ENCODE measurements at regions not wholly inside any gene's neighbourhood (a gene's known extent, or its start where the extent isn't known, plus 50 kb on each side); places are given as distances from the start of the nearest gene placed in this dataset.

DNA sequence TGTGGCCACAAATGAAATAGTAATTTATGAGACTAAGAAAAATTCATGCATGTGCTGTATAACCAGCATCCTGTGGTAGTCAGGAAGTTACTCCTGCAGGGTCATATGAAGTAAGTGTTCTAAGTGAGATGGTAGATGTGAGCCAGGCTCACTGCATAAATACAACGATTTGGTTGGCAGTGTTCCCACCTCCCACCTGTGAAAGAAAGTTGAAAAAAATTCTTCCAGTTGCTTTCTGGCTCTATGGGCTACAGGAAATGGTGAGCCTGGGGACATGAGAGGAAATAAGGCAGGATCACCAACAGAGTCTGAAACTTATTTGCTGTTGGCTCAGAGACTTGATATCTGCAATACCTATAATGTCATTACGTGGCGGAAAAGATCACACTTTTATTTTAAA is 301.7 kb upstream of the SPRY2 start:
- H3K36me3 ChIP-seq (ENCODE audit: control insufficient read depth, insufficient read depth, low read length) = no peaks in the 10 kb centered on the region
- no peaks in the 10 kb centered on the region for H3K27me3 ChIP-seq (ENCODE audit: control insufficient read depth, insufficient read depth, low read length)
- no peak overlapping the region for H3K27ac ChIP-seq (ENCODE audit: low read depth, low read length)
- no peak overlapping the region for H3K4me3 ChIP-seq (ENCODE audit: low read depth, low read length)
- H3K9me3 ChIP-seq (ENCODE audit: control insufficient read depth, insufficient read depth, low read length) = no peaks in the 10 kb centered on the region
- H3K4me1 ChIP-seq (ENCODE audit: control insufficient read depth, insufficient read depth, low read length) = no peaks in the 10 kb centered on the region
- WGBS (ENCODE audit: insufficient coverage) = 29% methylated on average over 1 of the region's 3 CpGs
- DNase-seq (ENCODE audit: low read depth in 4 of 6, low spot score in 6 of 6) = no peak

- H3K4me1 ChIP-seq (ENCODE audit: control insufficient read depth, insufficient read depth, low read length) = no peaks in the 10 kb centered on the region
- no peak overlapping the region for H3K4me3 ChIP-seq (ENCODE audit: low read depth, low read length)
- peak overlapping the region; percentile 15 for H3K27ac ChIP-seq (ENCODE audit: low read depth, low read length)
- H3K36me3 ChIP-seq (ENCODE audit: control insufficient read depth, insufficient read depth, low read length) = no peaks in the 10 kb centered on the region
- WGBS (ENCODE audit: insufficient coverage) = no CpG with 5 or more reads among the region's 1 CpG
- peak in 4 of 6 donors; percentile 9 to 84 (median 26) for DNase-seq (ENCODE audit: low read depth in 4 of 6, low spot score in 6 of 6)
- H3K27me3 ChIP-seq (ENCODE audit: control insufficient read depth, insufficient read depth, low read length) = no peaks in the 10 kb centered on the region
- no peaks in the 10 kb centered on the region for H3K9me3 ChIP-seq (ENCODE audit: control insufficient read depth, insufficient read depth, low read length)
Measured at GRCh38 chr13:80633251-80633650, 292.3 kb upstream of the SPRY2 start.

GRCh38 chr13:80630685-80631121 is 289.8 kb upstream of the SPRY2 start:
- H3K4me3 ChIP-seq (ENCODE audit: low read depth, low read length) = no peak overlapping the region
- WGBS (ENCODE audit: insufficient coverage) = no CpG with 5 or more reads among the region's 3 CpGs
- peak in 1 of 6 donors; percentile 30 for DNase-seq (ENCODE audit: low read depth in 4 of 6, low spot score in 6 of 6)
- H3K27ac ChIP-seq (ENCODE audit: low read depth, low read length) = no peak overlapping the region
- H3K9me3 ChIP-seq (ENCODE audit: control insufficient read depth, insufficient read depth, low read length) = no peaks in the 10 kb centered on the region
- H3K4me1 ChIP-seq (ENCODE audit: control insufficient read depth, insufficient read depth, low read length) = no peaks in the 10 kb centered on the region
- no peaks in the 10 kb centered on the region for H3K36me3 ChIP-seq (ENCODE audit: control insufficient read depth, insufficient read depth, low read length)
- H3K27me3 ChIP-seq (ENCODE audit: control insufficient read depth, insufficient read depth, low read length) = no peaks in the 10 kb centered on the region

DNA sequence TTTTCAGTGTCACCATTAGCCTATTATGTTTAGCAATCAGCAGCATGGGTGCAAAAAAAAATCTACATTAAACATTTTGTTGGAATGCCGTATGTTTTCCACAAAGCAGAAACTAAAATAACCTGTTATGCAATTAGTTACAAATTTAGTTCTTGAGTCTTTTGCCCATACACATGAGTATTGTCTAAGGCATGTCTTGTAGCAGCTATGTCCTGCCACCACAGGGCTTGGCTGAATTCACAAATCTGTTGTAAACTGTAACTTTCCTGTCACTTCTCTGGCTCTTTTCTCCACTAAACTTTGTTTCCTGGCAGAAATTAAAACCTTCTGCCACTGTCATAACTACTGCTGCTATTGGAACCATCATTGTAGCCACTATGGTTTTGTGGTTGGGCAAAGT is 277.9 kb upstream of the SPRY2 start:
- DNase-seq (ENCODE audit: low read depth in 4 of 6, low spot score in 6 of 6) = peak in 1 of 6 donors; percentile 29
- H3K9me3 ChIP-seq (ENCODE audit: control insufficient read depth, insufficient read depth, low read length) = no peaks in the 10 kb centered on the region
- no peak overlapping the region for H3K4me3 ChIP-seq (ENCODE audit: low read depth, low read length)
- no peaks in the 10 kb centered on the region for H3K4me1 ChIP-seq (ENCODE audit: control insufficient read depth, insufficient read depth, low read length)
- H3K27me3 ChIP-seq (ENCODE audit: control insufficient read depth, insufficient read depth, low read length) = no peaks in the 10 kb centered on the region
- no CpG with 5 or more reads among the region's 1 CpG for WGBS (ENCODE audit: insufficient coverage)
- H3K36me3 ChIP-seq (ENCODE audit: control insufficient read depth, insufficient read depth, low read length) = no peaks in the 10 kb centered on the region
- H3K27ac ChIP-seq (ENCODE audit: low read depth, low read length) = no peak overlapping the region

DNA sequence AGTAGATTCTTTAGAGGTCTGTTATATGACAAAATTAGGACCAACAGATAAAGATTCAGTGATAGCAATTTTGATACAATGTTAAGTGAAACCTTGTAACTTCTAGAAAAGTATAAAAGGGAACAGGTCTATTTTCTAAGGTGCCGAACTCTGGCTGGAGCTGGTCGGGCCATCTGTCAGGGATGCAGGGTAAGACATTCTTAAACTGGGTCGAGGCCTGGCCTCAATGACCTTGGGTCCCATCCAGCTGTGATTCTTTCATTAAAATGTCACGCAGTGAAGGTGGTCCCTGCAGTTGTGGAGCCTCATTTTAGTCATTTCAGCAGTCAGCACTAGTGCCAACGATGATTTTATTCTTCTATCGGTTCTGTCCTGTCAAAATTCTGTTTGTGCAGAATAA is 271.9 kb upstream of the SPRY2 start:
- Histone ChIP-seq H3K4me1 (ENCODE audit: control insufficient read depth, insufficient read depth, low read length) (no peaks in the 10 kb centered on the region), H3K9me3 (ENCODE audit: control insufficient read depth, insufficient read depth, low read length) (no peaks in the 10 kb centered on the region), H3K27ac (ENCODE audit: low read depth, low read length) (no peak overlapping the region), H3K36me3 (ENCODE audit: control insufficient read depth, insufficient read depth, low read length) (no peaks in the 10 kb centered on the region), H3K27me3 (ENCODE audit: control insufficient read depth, insufficient read depth, low read length) (no peaks in the 10 kb centered on the region), H3K4me3 (ENCODE audit: low read depth, low read length) (no peak overlapping the region)
- WGBS (ENCODE audit: insufficient coverage) = 51% methylated on average over 4 of the region's 6 CpGs
- DNase-seq (ENCODE audit: low read depth in 4 of 6, low spot score in 6 of 6) = no peak

DNA sequence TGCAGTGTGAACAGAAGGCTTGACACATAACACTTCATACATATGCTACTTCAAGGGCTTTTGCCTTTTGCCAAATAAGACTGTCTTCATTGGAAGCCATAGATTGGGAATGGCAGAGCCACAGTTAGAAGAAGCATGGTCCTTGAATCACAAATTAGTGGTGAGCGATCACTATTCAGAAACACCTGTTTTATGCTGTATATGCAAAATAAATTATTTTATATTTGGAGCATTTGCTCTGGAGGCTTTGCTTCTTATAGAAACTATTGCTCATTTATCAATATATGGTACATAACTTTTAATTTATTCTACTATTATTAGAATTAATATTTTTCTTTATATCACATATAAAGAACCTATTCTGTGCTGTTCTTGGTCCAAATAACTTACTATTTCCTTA is 270.4 kb upstream of the SPRY2 start:
- no peak overlapping the region for H3K27ac ChIP-seq (ENCODE audit: low read depth, low read length)
- no peaks in the 10 kb centered on the region for H3K36me3 ChIP-seq (ENCODE audit: control insufficient read depth, insufficient read depth, low read length)
- no CpG with 5 or more reads among the region's 1 CpG for WGBS (ENCODE audit: insufficient coverage)
- no peak overlapping the region for H3K4me3 ChIP-seq (ENCODE audit: low read depth, low read length)
- no peaks in the 10 kb centered on the region for H3K4me1 ChIP-seq (ENCODE audit: control insufficient read depth, insufficient read depth, low read length)
- no peaks in the 10 kb centered on the region for H3K9me3 ChIP-seq (ENCODE audit: control insufficient read depth, insufficient read depth, low read length)
- no peak for DNase-seq (ENCODE audit: low read depth in 4 of 6, low spot score in 6 of 6)
- H3K27me3 ChIP-seq (ENCODE audit: control insufficient read depth, insufficient read depth, low read length) = no peaks in the 10 kb centered on the region

GRCh38 chr13:80605716-80606115 is 264.8 kb upstream of the SPRY2 start:
- no peak for DNase-seq (ENCODE audit: low read depth in 4 of 6, low spot score in 6 of 6)
- Histone ChIP-seq H3K27me3 (ENCODE audit: control insufficient read depth, insufficient read depth, low read length) (no peaks in the 10 kb centered on the region), H3K36me3 (ENCODE audit: control insufficient read depth, insufficient read depth, low read length) (no peaks in the 10 kb centered on the region), H3K9me3 (ENCODE audit: control insufficient read depth, insufficient read depth, low read length) (no peaks in the 10 kb centered on the region), H3K27ac (ENCODE audit: low read depth, low read length) (no peak overlapping the region), H3K4me1 (ENCODE audit: control insufficient read depth, insufficient read depth, low read length) (no peaks in the 10 kb centered on the region), H3K4me3 (ENCODE audit: low read depth, low read length) (no peak overlapping the region)

DNA sequence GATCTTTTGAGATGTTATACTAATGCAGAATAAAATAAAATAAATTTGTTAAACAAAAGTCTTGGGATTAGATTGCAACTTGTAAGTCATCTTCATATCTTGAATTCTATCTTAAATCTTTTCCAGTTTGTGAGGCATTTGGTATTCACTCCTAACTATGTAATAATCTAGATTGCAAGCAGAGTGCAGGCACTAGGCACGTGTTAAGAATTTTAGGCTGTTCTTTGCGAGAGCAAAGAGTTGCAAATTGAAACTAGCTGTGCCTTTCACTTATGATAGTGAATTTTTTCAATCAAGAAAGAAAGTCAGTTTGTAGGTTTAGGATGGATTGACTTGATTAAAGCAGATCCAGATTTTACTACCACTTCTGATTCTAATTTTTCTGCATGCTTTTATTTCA is 264.1 kb upstream of the SPRY2 start:
- no peak overlapping the region for H3K4me3 ChIP-seq (ENCODE audit: low read depth, low read length)
- H3K9me3 ChIP-seq (ENCODE audit: control insufficient read depth, insufficient read depth, low read length) = no peaks in the 10 kb centered on the region
- no peaks in the 10 kb centered on the region for H3K27me3 ChIP-seq (ENCODE audit: control insufficient read depth, insufficient read depth, low read length)
- no peak for DNase-seq (ENCODE audit: low read depth in 4 of 6, low spot score in 6 of 6)
- 83% methylated on average over 1 of the region's 2 CpGs for WGBS (ENCODE audit: insufficient coverage)
- H3K4me1 ChIP-seq (ENCODE audit: control insufficient read depth, insufficient read depth, low read length) = no peaks in the 10 kb centered on the region
- H3K36me3 ChIP-seq (ENCODE audit: control insufficient read depth, insufficient read depth, low read length) = no peaks in the 10 kb centered on the region
- no peak overlapping the region for H3K27ac ChIP-seq (ENCODE audit: low read depth, low read length)

DNA sequence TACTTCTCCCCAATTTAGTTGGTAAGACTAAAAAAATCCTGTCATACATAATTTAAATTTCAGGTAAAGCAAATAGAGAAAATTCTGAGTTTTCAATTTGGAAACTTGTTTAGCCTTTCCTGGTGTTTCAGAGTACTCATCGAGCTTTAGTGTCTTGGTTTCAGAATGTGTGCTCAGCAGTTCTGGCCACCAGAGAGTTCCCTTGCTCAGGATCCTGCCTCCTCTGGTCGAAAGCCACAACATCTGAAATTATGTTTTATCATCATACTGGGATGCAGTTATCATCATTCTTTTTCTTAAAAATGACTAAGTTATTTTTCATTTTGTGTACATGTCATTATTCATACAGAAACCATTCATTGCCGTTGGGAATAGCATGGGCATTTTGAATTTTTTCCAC is 263.2 kb upstream of the SPRY2 start:
- Histone ChIP-seq H3K27me3 (ENCODE audit: control insufficient read depth, insufficient read depth, low read length) (no peaks in the 10 kb centered on the region), H3K9me3 (ENCODE audit: control insufficient read depth, insufficient read depth, low read length) (no peaks in the 10 kb centered on the region), H3K36me3 (ENCODE audit: control insufficient read depth, insufficient read depth, low read length) (no peaks in the 10 kb centered on the region), H3K4me3 (ENCODE audit: low read depth, low read length) (no peak overlapping the region), H3K4me1 (ENCODE audit: control insufficient read depth, insufficient read depth, low read length) (no peaks in the 10 kb centered on the region), H3K27ac (ENCODE audit: low read depth, low read length) (no peak overlapping the region)
- DNase-seq (ENCODE audit: low read depth in 4 of 6, low spot score in 6 of 6) = no peak
- WGBS (ENCODE audit: insufficient coverage) = no CpG with 5 or more reads among the region's 3 CpGs

GRCh38 chr13:80603351-80603750 is 262.4 kb upstream of the SPRY2 start:
- DNase-seq (ENCODE audit: low read depth in 4 of 6, low spot score in 6 of 6) = no peak
- H3K4me1 ChIP-seq (ENCODE audit: control insufficient read depth, insufficient read depth, low read length) = no peaks in the 10 kb centered on the region
- H3K9me3 ChIP-seq (ENCODE audit: control insufficient read depth, insufficient read depth, low read length) = no peaks in the 10 kb centered on the region
- H3K27me3 ChIP-seq (ENCODE audit: control insufficient read depth, insufficient read depth, low read length) = no peaks in the 10 kb centered on the region
- 40% methylated on average over 1 of the region's 1 CpG for whole genome bisulfite sequencing (ENCODE audit: insufficient coverage)
- H3K36me3 ChIP-seq (ENCODE audit: control insufficient read depth, insufficient read depth, low read length) = no peaks in the 10 kb centered on the region
- no peak overlapping the region for H3K4me3 ChIP-seq (ENCODE audit: low read depth, low read length)
- H3K27ac ChIP-seq (ENCODE audit: low read depth, low read length) = no peak overlapping the region
